OCI-LY1 (cell line): ENCODE measurements at regions not wholly inside any gene's neighbourhood (a gene's known extent, or its start where the extent isn't known, plus 50 kb on each side); places are given as distances from the start of the nearest gene placed in this dataset.

Experiments used
- H2AFZ ChIP-seq: fragments of 200-600 bp; sonication (generic), shearing (Covaris generic); 2 replicates; pipeline ENCODE4 v1.6.0; 2014; ENCODE audit warnings: antibody characterized with exemption, mild to moderate bottlenecking, low read length
- H3F3A ChIP-seq: fragments of 200-600 bp; sonication (generic), shearing (Covaris generic); 2 replicates; pipeline ENCODE4 v1.6.0; 2014; ENCODE audit warnings: mild to moderate bottlenecking, antibody characterized with exemption, low read length, moderate library complexity; ENCODE audit not compliant: insufficient read depth
- H3K27ac ChIP-seq: fragments of 200-600 bp; sonication (generic); 2 replicates; pipeline ENCODE4 v1.5.1; 2014; ENCODE audit warnings: low read length, mixed run types, mild to moderate bottlenecking, low read depth; ENCODE audit not compliant: poor library complexity, severe bottlenecking
- H3K27me3 ChIP-seq: fragments of 200-600 bp; sonication (generic); 2 replicates; pipeline ENCODE4 v1.6.0; 2014; ENCODE audit warnings: antibody characterized with exemption, mild to moderate bottlenecking, low read length, moderate library complexity; ENCODE audit not compliant: insufficient read depth
- H3K36me3 ChIP-seq: fragments of 200-600 bp; sonication (generic); 2 replicates; pipeline ENCODE4 v1.6.1; 2014; ENCODE audit warnings: mild to moderate bottlenecking, antibody characterized with exemption, low read length, moderate library complexity, mixed read lengths; ENCODE audit not compliant: insufficient read depth
- H3K4me1 ChIP-seq: fragments of 200-600 bp; sonication (generic); 2 replicates; pipeline ENCODE4 v1.5.1; 2014; ENCODE audit warnings: mild to moderate bottlenecking, low read length, moderate library complexity; ENCODE audit not compliant: insufficient read depth, severe bottlenecking
- H3K4me2 ChIP-seq: fragments of 200-600 bp; sonication (generic), shearing (Covaris generic); 2 replicates; pipeline ENCODE4 v1.6.1; 2014; ENCODE audit warnings: low read length
- H3K4me3 ChIP-seq: fragments of 200-600 bp; sonication (generic); 2 replicates; pipeline ENCODE4 v1.5.1; 2014; ENCODE audit warnings: low read length, low read depth, mild to moderate bottlenecking, mixed read lengths; ENCODE audit not compliant: poor library complexity, severe bottlenecking
- H3K79me2 ChIP-seq: fragments of 200-600 bp; shearing (Covaris generic); 2 replicates; pipeline ENCODE4 v1.6.1; 2016; ENCODE audit warnings: mixed run types, low read length, mixed read lengths; ENCODE audit not compliant: insufficient read depth
- H3K9ac ChIP-seq: fragments of 200-600 bp; sonication (generic), shearing (Covaris generic); 2 replicates; pipeline ENCODE4 v1.6.1; 2014; ENCODE audit warnings: mild to moderate bottlenecking, low read length, mixed read lengths
- H3K9me2 ChIP-seq: fragments of 200-600 bp; sonication (generic), shearing (Covaris generic); 2 replicates; pipeline ENCODE4 v1.6.1; 2014; ENCODE audit warnings: low read depth, mild to moderate bottlenecking, low read length, mixed read lengths
- H3K9me3 ChIP-seq: fragments of 200-600 bp; shearing (Covaris generic); 2 replicates; pipeline ENCODE4 v1.6.1; 2014; ENCODE audit warnings: low read length, mixed read lengths
- H4K20me1 ChIP-seq: fragments of 200-600 bp; sonication (generic), shearing (Covaris generic); 2 replicates; pipeline ENCODE4 v1.6.0; 2016; ENCODE audit warnings: mild to moderate bottlenecking, low read length; ENCODE audit not compliant: insufficient read depth
- EZH2 ChIP-seq: fragments of 200-600 bp; sonication (generic), shearing (Covaris generic); IDR thresholded peaks from 2 replicates; pipeline ENCODE4 v1.8.0; 2017; ENCODE audit warnings: borderline replicate concordance, mixed run types, mild to moderate bottlenecking, antibody characterized with exemption, low read length, moderate library complexity, mixed read lengths
- TF ChIP-seq, protein P1 (sequence below): fragments of 200-600 bp; sonication (generic), shearing (Covaris generic); IDR thresholded peaks from 2 replicates; pipeline ENCODE4 v1.5.1; 2017; ENCODE audit warnings: mild to moderate bottlenecking, antibody characterized with exemption, low read length, moderate library complexity, mixed read lengths

- H3K9me3 ChIP-seq = no peaks in the 10 kb centered on the region
- no peaks in the 10 kb centered on the region for H3K36me3 ChIP-seq
- H3K9ac ChIP-seq = no peak overlapping the region
- H3K4me1 ChIP-seq = no peaks in the 10 kb centered on the region
- H3F3A ChIP-seq = no peaks in the 10 kb centered on the region
- no peaks in the 10 kb centered on the region for H3K9me2 ChIP-seq
- no peak for TF ChIP-seq EZH2
- TF ChIP-seq, protein P1, sequence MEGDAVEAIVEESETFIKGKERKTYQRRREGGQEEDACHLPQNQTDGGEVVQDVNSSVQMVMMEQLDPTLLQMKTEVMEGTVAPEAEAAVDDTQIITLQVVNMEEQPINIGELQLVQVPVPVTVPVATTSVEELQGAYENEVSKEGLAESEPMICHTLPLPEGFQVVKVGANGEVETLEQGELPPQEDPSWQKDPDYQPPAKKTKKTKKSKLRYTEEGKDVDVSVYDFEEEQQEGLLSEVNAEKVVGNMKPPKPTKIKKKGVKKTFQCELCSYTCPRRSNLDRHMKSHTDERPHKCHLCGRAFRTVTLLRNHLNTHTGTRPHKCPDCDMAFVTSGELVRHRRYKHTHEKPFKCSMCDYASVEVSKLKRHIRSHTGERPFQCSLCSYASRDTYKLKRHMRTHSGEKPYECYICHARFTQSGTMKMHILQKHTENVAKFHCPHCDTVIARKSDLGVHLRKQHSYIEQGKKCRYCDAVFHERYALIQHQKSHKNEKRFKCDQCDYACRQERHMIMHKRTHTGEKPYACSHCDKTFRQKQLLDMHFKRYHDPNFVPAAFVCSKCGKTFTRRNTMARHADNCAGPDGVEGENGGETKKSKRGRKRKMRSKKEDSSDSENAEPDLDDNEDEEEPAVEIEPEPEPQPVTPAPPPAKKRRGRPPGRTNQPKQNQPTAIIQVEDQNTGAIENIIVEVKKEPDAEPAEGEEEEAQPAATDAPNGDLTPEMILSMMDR = no peak
- H4K20me1 ChIP-seq = no peaks in the 10 kb centered on the region
- no peak overlapping the region for H3K4me3 ChIP-seq
- no peak overlapping the region for H3K27ac ChIP-seq
- no peak overlapping the region for H2AFZ ChIP-seq
- H3K27me3 ChIP-seq = no peaks in the 10 kb centered on the region
- no peaks in the 10 kb centered on the region for H3K79me2 ChIP-seq
- no peak overlapping the region for H3K4me2 ChIP-seq
These were observed 556.7 kb upstream of the FSIP2 start for GRCh38 chr2:185181901-185182300.

- Histone ChIP-seq H3F3A (no peaks in the 10 kb centered on the region), H3K9me3 (no peaks in the 10 kb centered on the region), H3K27ac (no peak overlapping the region), H4K20me1 (no peaks in the 10 kb centered on the region), H3K36me3 (no peaks in the 10 kb centered on the region), H3K4me2 (no peak overlapping the region), H3K4me3 (no peak overlapping the region), H3K9ac (no peak overlapping the region), H3K4me1 (no peaks in the 10 kb centered on the region), H3K79me2 (no peaks in the 10 kb centered on the region), H3K27me3 (no peaks in the 10 kb centered on the region), H3K9me2 (no peaks in the 10 kb centered on the region), H2AFZ (no peak overlapping the region)
- no peak for TF ChIP-seq EZH2
- TF ChIP-seq, protein P1 = no peak
These were observed 553.6 kb upstream of the FSIP2 start for GRCh38 chr2:185185044-185185443.

GRCh38 chr2:185187421-185187820, 551.2 kb upstream of the FSIP2 start:
- Histone ChIP-seq H3K27me3 (no peaks in the 10 kb centered on the region), H3K4me2 (no peak overlapping the region), H3K27ac (no peak overlapping the region), H3K9me2 (no peaks in the 10 kb centered on the region), H3K4me3 (no peak overlapping the region), H3K79me2 (no peaks in the 10 kb centered on the region), H3K9me3 (no peaks in the 10 kb centered on the region), H3K36me3 (no peaks in the 10 kb centered on the region), H3F3A (no peaks in the 10 kb centered on the region), H2AFZ (no peak overlapping the region), H4K20me1 (no peaks in the 10 kb centered on the region), H3K9ac (no peak overlapping the region), H3K4me1 (no peaks in the 10 kb centered on the region)
- TF ChIP-seq, protein P1 = no peak
- TF ChIP-seq EZH2 = no peak
